HepG2 (cell line): ENCODE measurements at regions not wholly inside any gene's neighbourhood (a gene's known extent, or its start where the extent isn't known, plus 50 kb on each side); places are given as distances from the start of the nearest gene placed in this dataset.

Experiments used
- ATAC-seq: fragments of 200-7000 bp; cut with Tn5 transposase; 3 replicates; pipeline ENCODE4 v1.9.1; 2020; ENCODE audit warnings: mild to moderate bottlenecking, moderate library complexity
- BruUV-seq: library from RNA; stranded (reverse); fragments of 400-500 nt; replicated peaks from 2 replicates; lab custom pipeline; 2021; lab: Mats Ljungman, UMichigan
- CTCF ChIA-PET: fragments of 300-600 bp; formaldehyde crosslinking; extraction: SDS; loops from one replicate; lab custom pipeline; 2021; ENCODE audit warnings: low total read pairs, inconsistent platforms, low intra/inter-chr PET ratio; lab: Yijun Ruan, JAX
- POLR2A ChIA-PET: fragments of 350-600 bp; sonication (Branson Sonifier 250); formaldehyde crosslinking; loops from one replicate; lab custom pipeline; 2020; ENCODE audit warnings: antibody characterized with exemption, inconsistent platforms; lab: Yijun Ruan, JAX
- DNase-seq: peaks from one replicate; pipeline ENCODE4 v3.0.0-alpha.2; 2015; ENCODE audit warnings: low spot score
- FAIRE-seq: peaks from 3 replicates; lab custom pipeline; 2011; peaks lifted over from hg19 to GRCh38; lab: Jason Lieb, UNC
- H2AFZ ChIP-seq: one replicate; pipeline ENCODE4 v1.6.1; 2011; ENCODE audit warnings: low read length, inconsistent platforms
- H3K27ac ChIP-seq: fragments of 300-600 bp; 3 replicates; pipeline ENCODE4 v1.8.0; 2011; ENCODE audit warnings: mixed run types, mild to moderate bottlenecking, mixed read lengths, low read length, inconsistent platforms; ENCODE audit not compliant: insufficient read depth; ENCODE audit errors: extremely low read length
- H3K27me3 ChIP-seq, 2 experiments: fragments of 200-600 bp in 1 of 2; 2 replicates in 1 of 2; 3 replicates in 1 of 2; pipeline versions ENCODE4 v1.6.0 to v1.8.0; 2011; ENCODE audit warnings: low read length in 2 of 2, mild to moderate bottlenecking in 2 of 2, moderate library complexity in 2 of 2, inconsistent platforms in 1 of 2; ENCODE audit not compliant: insufficient read depth in 2 of 2, control insufficient read depth in 1 of 2
- H3K36me3 ChIP-seq, 2 experiments: fragments of 200-600 bp in 1 of 2; replicated peaks in 1 of 2; 2 replicates in 1 of 2; 3 replicates in 1 of 2; pipeline versions ENCODE4 v1.5.1 to v1.8.0; 2011; ENCODE audit warnings: low read length in 2 of 2, inconsistent platforms in 1 of 2; ENCODE audit not compliant: insufficient read depth in 2 of 2, control insufficient read depth in 1 of 2
- H3K4me1 ChIP-seq: 2 replicates; pipeline ENCODE4 v1.5.1; 2012; ENCODE audit warnings: low read length, inconsistent platforms; ENCODE audit not compliant: insufficient read depth
- H3K4me2 ChIP-seq: 2 replicates; pipeline ENCODE4 v1.6.0; 2011; ENCODE audit warnings: low read depth, low read length, inconsistent platforms
- H3K4me3 ChIP-seq, 3 experiments: fragments of 200-600 bp in 1 of 3; sonication (generic), shearing (Covaris generic) in 1 of 3; replicated peaks in 1 of 3; 2 replicates each; pipeline ENCODE4 v1.5.1; 2011 to 2016; ENCODE audit warnings: low read length in 3 of 3, inconsistent platforms in 2 of 3, low read depth in 2 of 3, mild to moderate bottlenecking in 2 of 3, control low read depth in 1 of 3, mixed read lengths in 1 of 3; ENCODE audit not compliant: insufficient read depth in 1 of 3
- H3K79me2 ChIP-seq: one replicate; pipeline ENCODE4 v1.6.1; 2011; ENCODE audit warnings: low read length, inconsistent platforms; ENCODE audit not compliant: insufficient read depth
- H3K9ac ChIP-seq: 2 replicates; pipeline ENCODE4 v1.6.0; 2011; ENCODE audit warnings: mild to moderate bottlenecking, low read depth, low read length, inconsistent platforms; ENCODE audit not compliant: insufficient read depth
- H3K9me3 ChIP-seq: 2 replicates; pipeline ENCODE4 v1.5.1; 2012; ENCODE audit warnings: mild to moderate bottlenecking, low read length
- H4K20me1 ChIP-seq: 2 replicates; pipeline ENCODE4 v1.6.0; 2011; ENCODE audit warnings: inconsistent platforms, mild to moderate bottlenecking, low read length, moderate library complexity; ENCODE audit not compliant: insufficient read depth
- CENPT ChIP-seq: sonication (generic); formaldehyde crosslinking; IDR thresholded peaks from 2 replicates; pipeline ENCODE4 v1.8.0; 2022; ENCODE audit warnings: low read depth, mild to moderate bottlenecking, moderate library complexity, missing genetic modification reagents
- CREM ChIP-seq, 2 experiments: sonication (generic) in 1 of 2; formaldehyde crosslinking in 1 of 2; IDR thresholded peaks; 2 replicates each; pipeline versions ENCODE4 v1.4.0 to v1.6.1; 2016 to 2020; ENCODE audit warnings: antibody characterized with exemption in 1 of 2, mild to moderate bottlenecking in 1 of 2, missing genetic modification reagents in 1 of 2
- EHMT2 ChIP-seq: fragments of 200-600 bp; sonication (generic); IDR thresholded peaks from 2 replicates; pipeline ENCODE4 v1.7.0; 2017; ENCODE audit warnings: antibody characterized with exemption, low read depth, low read length, borderline replicate concordance
- HNRNPH1 ChIP-seq: fragments of 200-400 bp; formaldehyde crosslinking; optimal IDR thresholded peaks from 2 replicates; pipeline ENCODE3; 2017; ENCODE audit warnings: mild to moderate bottlenecking, low read depth, low read length
- IKZF1 ChIP-seq: fragments of 450-650 bp; IDR thresholded peaks from 2 replicates; pipeline ENCODE4 v1.7.1; 2016
- KDM5A ChIP-seq: fragments of 200-600 bp; sonication (generic); IDR thresholded peaks from 2 replicates; pipeline ENCODE4 v1.7.0; 2018; ENCODE audit warnings: antibody characterized with exemption, mild to moderate bottlenecking, low read length, borderline replicate concordance
- MEIS1 ChIP-seq: sonication (generic); formaldehyde crosslinking; IDR thresholded peaks from 2 replicates; pipeline ENCODE4 v1.9.0; 2021; ENCODE audit warnings: mild to moderate bottlenecking, missing genetic modification reagents, moderate library complexity, borderline replicate concordance
- NCOR1 ChIP-seq: fragments of 200-600 bp; sonication (generic); IDR thresholded peaks from 2 replicates; pipeline ENCODE4 v1.7.0; 2017; ENCODE audit warnings: antibody characterized with exemption, low read length, borderline replicate concordance
- NR2C2 ChIP-seq: sonication (generic); formaldehyde crosslinking; IDR thresholded peaks from 2 replicates; pipeline ENCODE4 v1.4.0; 2020; ENCODE audit warnings: missing genetic modification reagents, mild to moderate bottlenecking, moderate library complexity, borderline replicate concordance
- PCBP2 ChIP-seq: fragments of 200-400 bp; formaldehyde crosslinking; optimal IDR thresholded peaks from 2 replicates; pipeline ENCODE3; 2018; ENCODE audit warnings: low read length, low read depth; ENCODE audit not compliant: poor library complexity, severe bottlenecking
- PITX1 ChIP-seq: sonication (generic); formaldehyde crosslinking; IDR thresholded peaks from 2 replicates; pipeline ENCODE4 v1.5.1; 2020; ENCODE audit warnings: mild to moderate bottlenecking, missing genetic modification reagents
- SNAPC5 ChIP-seq: sonication (generic); formaldehyde crosslinking; IDR thresholded peaks from 2 replicates; pipeline ENCODE4 v1.8.1; 2023; ENCODE audit warnings: mild to moderate bottlenecking, missing genetic modification reagents, borderline replicate concordance
- THAP7 ChIP-seq: sonication (generic); formaldehyde crosslinking; IDR thresholded peaks from 2 replicates; pipeline ENCODE4 v1.8.1; 2023; ENCODE audit warnings: mild to moderate bottlenecking, missing genetic modification reagents
- ZNF501 ChIP-seq: sonication (generic); formaldehyde crosslinking; IDR thresholded peaks from 2 replicates; pipeline ENCODE4 v1.5.1; 2020; ENCODE audit warnings: mild to moderate bottlenecking, moderate library complexity, missing genetic modification reagents
- ZNF552 ChIP-seq: sonication (generic); formaldehyde crosslinking; IDR thresholded peaks from 2 replicates; pipeline ENCODE4 v1.9.0; 2022; ENCODE audit warnings: missing genetic modification reagents, mild to moderate bottlenecking, borderline replicate concordance
- ZNF616 ChIP-seq: sonication (generic); formaldehyde crosslinking; IDR thresholded peaks from 2 replicates; pipeline ENCODE4 v1.5.0; 2020; ENCODE audit warnings: low read depth, mild to moderate bottlenecking, missing genetic modification reagents
- ZNF629 ChIP-seq: sonication (generic); formaldehyde crosslinking; conservative IDR thresholded peaks from 2 replicates; pipeline ENCODE4 v1.5.0; 2020; ENCODE audit warnings: missing genetic modification reagents
- ZNF644 ChIP-seq: IDR thresholded peaks from 2 replicates; pipeline ENCODE4 v1.6.1; 2016; ENCODE audit warnings: low read depth
- WGBS: methylation state at CpG from one replicate; pipeline ENCODE4 v1.1.6; 2017; ENCODE audit warnings: low lambda C conversion rate; 5-methylcytosine and 5-hydroxymethylcytosine counted together
- in situ Hi-C: cut with HindIII; loops from 2 replicates; pipeline ENCODE4 v1.10.0; 2017; ENCODE audit warnings: low pct_unique_long_range_greater_than_20kb; ENCODE audit not compliant: extremely low pct_ligation_motif_present
- intact Hi-C: fragments of 100-400 bp; cut with micrococcal nuclease; formaldehyde crosslinking; loops from one replicate; pipeline ENCODE4 v1.10.0; 2022; ENCODE audit not compliant: unreplicated experiment
- TF ChIP-seq, protein P1 (sequence below): sonication (generic); formaldehyde crosslinking; IDR thresholded peaks from 2 replicates; pipeline ENCODE4 v1.5.1; 2020; ENCODE audit warnings: missing genetic modification reagents, mild to moderate bottlenecking, borderline replicate concordance

DNA sequence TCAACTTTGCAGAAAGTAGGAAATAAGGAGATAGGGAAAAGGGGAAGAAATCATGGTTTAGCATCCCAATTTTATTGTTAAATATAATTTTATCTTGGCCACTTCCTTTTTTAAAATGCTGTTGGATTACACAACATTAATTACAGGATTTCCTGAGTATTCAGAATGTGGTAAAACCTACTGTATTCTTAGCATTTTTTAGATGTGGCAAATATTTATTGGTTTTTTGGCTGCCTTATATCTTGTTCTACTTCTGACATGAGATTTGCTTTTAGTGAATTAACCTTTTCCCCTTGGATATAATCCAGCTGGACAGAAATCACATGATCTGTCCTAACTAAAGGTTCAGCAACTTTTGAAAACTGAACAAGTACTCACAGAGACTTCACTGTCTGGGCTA, 104.9 kb downstream of the PTGS2 start (continued):
- TF ChIP-seq SNAPC5 (no peak), MEIS1 (no peak), PCBP2 (no peak)

GRCh38 chr1:186574926-186575325, 105.3 kb downstream of the PTGS2 start:
- H3K4me2 ChIP-seq: no peak overlapping the region
- POLR2A ChIA-PET: no interaction called here
- TF ChIP-seq ZNF552 (CRISPR knock-in tag) (no peak), NR2C2 (CRISPR knock-in tag) (no peak), PITX1 (CRISPR knock-in tag) (no peak), ZNF629 (CRISPR knock-in tag) (no peak), NCOR1 (no peak), ZNF644 (CRISPR knock-in tag) (no peak), ZNF616 (no peak), IKZF1 (no peak), CENPT (CRISPR knock-in tag) (no peak), KDM5A (no peak), EHMT2 (no peak), CREM (IDR thresholded peaks at IDR 0.05) (no peak), CREM (CRISPR knock-in tag; IDR thresholded peaks at IDR 0.05) (no peak), THAP7 (CRISPR knock-in tag) (no peak), HNRNPH1 (no peak), ZNF501 (no peak)
- TF ChIP-seq, protein P1, sequence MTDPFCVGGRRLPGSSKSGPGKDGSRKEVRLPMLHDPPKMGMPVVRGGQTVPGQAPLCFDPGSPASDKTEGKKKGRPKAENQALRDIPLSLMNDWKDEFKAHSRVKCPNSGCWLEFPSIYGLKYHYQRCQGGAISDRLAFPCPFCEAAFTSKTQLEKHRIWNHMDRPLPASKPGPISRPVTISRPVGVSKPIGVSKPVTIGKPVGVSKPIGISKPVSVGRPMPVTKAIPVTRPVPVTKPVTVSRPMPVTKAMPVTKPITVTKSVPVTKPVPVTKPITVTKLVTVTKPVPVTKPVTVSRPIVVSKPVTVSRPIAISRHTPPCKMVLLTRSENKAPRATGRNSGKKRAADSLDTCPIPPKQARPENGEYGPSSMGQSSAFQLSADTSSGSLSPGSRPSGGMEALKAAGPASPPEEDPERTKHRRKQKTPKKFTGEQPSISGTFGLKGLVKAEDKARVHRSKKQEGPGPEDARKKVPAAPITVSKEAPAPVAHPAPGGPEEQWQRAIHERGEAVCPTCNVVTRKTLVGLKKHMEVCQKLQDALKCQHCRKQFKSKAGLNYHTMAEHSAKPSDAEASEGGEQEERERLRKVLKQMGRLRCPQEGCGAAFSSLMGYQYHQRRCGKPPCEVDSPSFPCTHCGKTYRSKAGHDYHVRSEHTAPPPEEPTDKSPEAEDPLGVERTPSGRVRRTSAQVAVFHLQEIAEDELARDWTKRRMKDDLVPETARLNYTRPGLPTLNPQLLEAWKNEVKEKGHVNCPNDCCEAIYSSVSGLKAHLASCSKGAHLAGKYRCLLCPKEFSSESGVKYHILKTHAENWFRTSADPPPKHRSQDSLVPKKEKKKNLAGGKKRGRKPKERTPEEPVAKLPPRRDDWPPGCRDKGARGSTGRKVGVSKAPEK (CRISPR knock-in tag): no peak

More at GRCh38 chr1:186574926-186575325, 105.3 kb downstream of the PTGS2 start:
- ATAC-seq (no peak), FAIRE-seq (no peak), DNase-seq (no peak)
- H3K79me2 ChIP-seq: no peaks in the 10 kb centered on the region
- H3K9me3 ChIP-seq: 0 out of 2 replicates have a peak, but pooled peaks cover 12% of the 10 kb centered on the region
- WGBS: 0% methylated on average over 1 of the region's 1 CpG
- CTCF ChIA-PET: no interaction called here
- no TSS peak for BruUV-seq
- no peaks in the 10 kb centered on the region for H3K36me3 ChIP-seq
- in situ Hi-C loops: no loop called here
- H3K4me3 ChIP-seq: no peak overlapping the region
- H2AFZ ChIP-seq: no peak overlapping the region
- H3K27me3 ChIP-seq: no peaks in the 10 kb centered on the region
- no peak overlapping the region for H3K27ac ChIP-seq
- H4K20me1 ChIP-seq: no peaks in the 10 kb centered on the region
- no peak overlapping the region for H3K9ac ChIP-seq
- no peaks in the 10 kb centered on the region for H3K4me1 ChIP-seq
- intact Hi-C loops: no loop called here
